WTC11 (cell line): ENCODE measurements at regions not wholly inside any gene's neighbourhood (a gene's known extent, or its start where the extent isn't known, plus 50 kb on each side); places are given as distances from the start of the nearest gene placed in this dataset.
"Not testable (repeated sequence)": the region's sequence is repeated elsewhere in the genome, so short reads cannot be mapped to it uniquely, and the experiment has no call there.

Source experiments
- ATAC-seq: fragments of 200-7000 bp; cut with Tn5 transposase; 2 replicates; pipeline ENCODE4 v1.10.0; 2021; ENCODE audit warnings: mild to moderate bottlenecking, moderate library complexity
- CTCF ChIA-PET: fragments of 300-600 bp; sonication (Branson Sonifier 250); formaldehyde crosslinking; loops from one replicate; lab custom pipeline; 2021; ENCODE audit warnings: antibody characterized with exemption; lab: Charles Lee
- POLR2A ChIA-PET: fragments of 350-600 bp; sonication (Branson Sonifier 250); formaldehyde crosslinking; loops from one replicate; lab custom pipeline; 2021; ENCODE audit warnings: antibody characterized with exemption; lab: Charles Lee
- DNase-seq: peaks from one replicate; pipeline ENCODE4 v3.0.0; 2021; ENCODE audit warnings: low spot score
- H3K27ac Mint-ChIP-seq: 2 replicates; pipeline ENCODE4 v1.8.0; 2021; ENCODE audit warnings: mixed read lengths
- H3K27me3 Mint-ChIP-seq: 2 replicates; pipeline ENCODE4 v1.8.0; 2021; ENCODE audit warnings: low read depth, mild to moderate bottlenecking, moderate library complexity, mixed read lengths
- H3K36me3 Mint-ChIP-seq: 2 replicates; pipeline ENCODE4 v1.8.0; 2021; ENCODE audit warnings: mixed read lengths
- H3K4me1 Mint-ChIP-seq: 2 replicates; pipeline ENCODE4 v1.8.0; 2022; ENCODE audit warnings: mixed read lengths
- H3K4me3 Mint-ChIP-seq: 2 replicates; pipeline ENCODE4 v1.8.0; 2021; ENCODE audit warnings: mild to moderate bottlenecking, moderate library complexity, mixed read lengths
- H3K9me3 Mint-ChIP-seq: 2 replicates; pipeline ENCODE4 v1.8.0; 2021; ENCODE audit warnings: mixed read lengths
- ELF4 ChIP-seq: sonication (generic); formaldehyde crosslinking; IDR thresholded peaks from 2 replicates; pipeline ENCODE4 v1.8.1; 2022; ENCODE audit warnings: low read depth, mild to moderate bottlenecking, moderate library complexity, missing genetic modification reagents
- ETV6 ChIP-seq: sonication (generic); formaldehyde crosslinking; IDR thresholded peaks from 2 replicates; pipeline ENCODE4 v1.8.1; 2022; ENCODE audit warnings: mild to moderate bottlenecking, missing genetic modification reagents
- MXD4 ChIP-seq: fragments of 250-450 bp; sonication (Bioruptor Pico); IDR thresholded peaks from 2 replicates; pipeline ENCODE4 v1.8.0; 2021; ENCODE audit warnings: mild to moderate bottlenecking, moderate library complexity, borderline replicate concordance
- NR1H2 ChIP-seq: sonication (generic); formaldehyde crosslinking; IDR thresholded peaks from 2 replicates; pipeline ENCODE4 v1.9.0; 2021; ENCODE audit warnings: mild to moderate bottlenecking, moderate library complexity, missing genetic modification reagents
- PRRX2 ChIP-seq: fragments of 250-450 bp; sonication (Bioruptor Pico); IDR thresholded peaks from 2 replicates; pipeline ENCODE4 v1.8.0; 2021; ENCODE audit warnings: mild to moderate bottlenecking
- SMAD3 ChIP-seq: sonication (generic); formaldehyde crosslinking; IDR thresholded peaks from 2 replicates; pipeline ENCODE4 v1.8.0; 2022; ENCODE audit warnings: missing genetic modification reagents, mild to moderate bottlenecking, borderline replicate concordance
- ZNF317 ChIP-seq: sonication (generic); formaldehyde crosslinking; IDR thresholded peaks from 2 replicates; pipeline ENCODE4 v1.8.1; 2023; ENCODE audit warnings: low read depth, mild to moderate bottlenecking, moderate library complexity, missing genetic modification reagents, borderline replicate concordance
- TF ChIP-seq, protein P1 (sequence below): sonication (generic); formaldehyde crosslinking; IDR thresholded peaks from 2 replicates; pipeline ENCODE4 v1.8.0; 2022; ENCODE audit warnings: mild to moderate bottlenecking, missing genetic modification reagents
- TF ChIP-seq, protein P2 (sequence below): sonication (generic); formaldehyde crosslinking; IDR thresholded peaks from 2 replicates; pipeline ENCODE4 v1.8.1; 2022; ENCODE audit warnings: mild to moderate bottlenecking, moderate library complexity, missing genetic modification reagents
- TF ChIP-seq, protein P3 (sequence below): sonication (generic); formaldehyde crosslinking; IDR thresholded peaks from 2 replicates; pipeline ENCODE4 v1.8.1; 2023; ENCODE audit warnings: mild to moderate bottlenecking, moderate library complexity, missing genetic modification reagents
- TF ChIP-seq, protein P4 (sequence below): fragments of 250-450 bp; sonication (Bioruptor Pico); IDR thresholded peaks from 2 replicates; pipeline ENCODE4 v2.1.2; 2022; ENCODE audit warnings: mild to moderate bottlenecking, moderate library complexity
- TF ChIP-seq, protein P5 (sequence below): sonication (generic); formaldehyde crosslinking; IDR thresholded peaks from 2 replicates; pipeline ENCODE4 v1.8.0; 2023; ENCODE audit warnings: missing genetic modification reagents, mild to moderate bottlenecking, borderline replicate concordance
- TF ChIP-seq, protein P6 (sequence below): sonication (generic); formaldehyde crosslinking; IDR thresholded peaks from 2 replicates; pipeline ENCODE4 v1.8.0; 2022; ENCODE audit warnings: mild to moderate bottlenecking, missing genetic modification reagents
- TF ChIP-seq, protein P7 (sequence below): sonication (generic); formaldehyde crosslinking; IDR thresholded peaks from 2 replicates; pipeline ENCODE4 v1.8.0; 2023; ENCODE audit warnings: missing genetic modification reagents
- TF ChIP-seq, protein P8 (sequence below): sonication (generic); formaldehyde crosslinking; IDR thresholded peaks from 2 replicates; pipeline ENCODE4 v1.8.1; 2022; ENCODE audit warnings: low read depth, missing genetic modification reagents, borderline replicate concordance

DNA sequence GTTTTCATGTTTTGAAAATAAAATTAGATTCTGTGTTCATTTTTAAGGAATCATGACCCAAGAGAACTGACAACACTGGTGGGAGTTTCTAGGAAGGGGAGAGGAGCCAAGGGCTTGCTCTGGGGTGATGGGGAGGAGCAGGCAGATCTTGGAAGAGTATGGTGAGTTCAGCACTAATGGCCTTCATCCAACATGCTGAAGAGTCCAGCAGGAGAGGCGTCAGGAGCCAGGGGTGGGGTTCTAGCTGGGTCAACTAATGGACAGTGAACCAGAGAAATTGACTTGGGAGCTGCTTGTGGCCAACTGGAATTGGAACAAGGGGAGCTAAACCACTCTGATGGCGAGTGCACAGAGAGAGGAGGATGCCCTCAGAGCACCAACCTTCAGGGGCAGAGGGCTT is 107.1 kb downstream of the MRPL14 start:
- Mint-ChIP-seq H3K9me3 (peaks cover 5% of the 10 kb centered on the region; the same call in 1 of the 2 replicates), H3K4me1 (peaks cover 10% of the 10 kb centered on the region), H3K36me3 (no peaks in the 10 kb centered on the region), H3K27ac (no peak overlapping the region), H3K27me3 (no peaks in the 10 kb centered on the region), H3K4me3 (no peak overlapping the region)
- POLR2A ChIA-PET, result no interaction called here
- DNase-seq, result no peak
- TF ChIP-seq, protein P1, sequence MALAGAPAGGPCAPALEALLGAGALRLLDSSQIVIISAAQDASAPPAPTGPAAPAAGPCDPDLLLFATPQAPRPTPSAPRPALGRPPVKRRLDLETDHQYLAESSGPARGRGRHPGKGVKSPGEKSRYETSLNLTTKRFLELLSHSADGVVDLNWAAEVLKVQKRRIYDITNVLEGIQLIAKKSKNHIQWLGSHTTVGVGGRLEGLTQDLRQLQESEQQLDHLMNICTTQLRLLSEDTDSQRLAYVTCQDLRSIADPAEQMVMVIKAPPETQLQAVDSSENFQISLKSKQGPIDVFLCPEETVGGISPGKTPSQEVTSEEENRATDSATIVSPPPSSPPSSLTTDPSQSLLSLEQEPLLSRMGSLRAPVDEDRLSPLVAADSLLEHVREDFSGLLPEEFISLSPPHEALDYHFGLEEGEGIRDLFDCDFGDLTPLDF, result no peak
- TF ChIP-seq SMAD3 (CRISPR knock-in tag), result no peak
- CTCF ChIA-PET, result interaction anchor here (0.6 to 0.8 kb wide), 2 partner anchors 9 to 61 kb away, joined by 3 to 4 read pairs; no protein-coding TSS in a partner anchor
- no peak for ATAC-seq

DNA sequence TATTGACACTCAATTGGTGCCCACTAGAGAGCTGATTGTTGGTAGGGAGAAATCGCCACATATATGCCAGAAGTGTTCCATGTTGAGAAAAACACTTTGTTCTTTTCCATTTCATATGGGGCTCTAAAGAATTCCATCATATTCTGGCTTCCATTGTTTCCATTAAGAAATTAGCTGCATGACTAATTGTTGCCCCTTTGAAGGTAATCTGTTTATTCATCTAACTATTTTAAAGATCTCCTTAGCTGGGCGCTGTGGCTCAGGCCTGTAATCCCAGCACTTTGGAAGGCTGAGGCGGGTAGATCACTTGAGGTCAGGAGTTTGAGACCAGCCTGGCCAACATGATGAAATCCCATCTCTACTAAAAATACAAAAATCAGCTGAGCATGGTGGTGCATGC is 109.9 kb downstream of the MRPL14 start:
- not testable (repeated sequence) for H3K27ac Mint-ChIP-seq

DNA sequence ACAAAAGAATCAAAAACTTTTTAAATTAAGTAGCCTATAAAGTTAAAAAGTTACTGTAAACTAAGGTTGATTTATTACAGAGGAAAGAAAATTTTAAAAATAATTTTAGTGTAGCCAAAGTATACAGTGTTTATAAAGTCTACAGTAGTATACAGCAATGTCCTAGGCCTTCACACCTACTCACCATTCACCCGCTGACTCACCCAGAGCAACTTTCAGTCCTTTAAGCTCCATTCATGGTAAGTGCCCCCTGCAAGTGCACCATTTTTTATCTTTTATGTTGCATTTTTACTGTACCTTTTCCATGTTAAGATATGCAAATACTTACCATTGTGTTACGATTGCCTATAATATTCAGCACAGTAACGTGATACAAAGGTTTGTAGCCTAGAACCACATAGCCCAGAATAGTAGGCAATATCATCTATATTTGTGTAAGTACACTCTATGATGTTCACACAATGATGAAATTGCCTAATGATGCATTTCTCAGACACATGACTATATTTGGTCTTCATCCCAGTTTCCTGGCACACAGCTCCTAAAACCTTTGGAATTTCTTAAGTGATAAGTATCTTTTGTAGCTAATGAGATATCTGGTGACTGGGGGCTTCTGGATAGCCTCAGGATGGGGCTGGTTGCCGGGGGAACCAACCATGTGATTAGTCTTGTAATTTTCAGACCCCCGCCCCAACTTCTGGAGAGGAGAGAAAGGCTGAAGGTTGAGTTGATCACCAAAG is 111.0 kb downstream of the MRPL14 start:
- no peaks in the 10 kb centered on the region for H3K36me3 Mint-ChIP-seq
- peaks cover 10% of the 10 kb centered on the region for H3K4me1 Mint-ChIP-seq
- DNase-seq, result no peak
- peaks cover 5% of the 10 kb centered on the region; the same call in 1 of the 2 replicates for H3K9me3 Mint-ChIP-seq
- no peaks in the 10 kb centered on the region for H3K27me3 Mint-ChIP-seq
- H3K27ac Mint-ChIP-seq, result no peak overlapping the region
- H3K4me3 Mint-ChIP-seq, result no peak overlapping the region
- POLR2A ChIA-PET, result no interaction called here
- ATAC-seq, result no peak
- CTCF ChIA-PET, result interaction anchor here (0.7 to 1.3 kb wide), 5 partner anchors 46 to 246 kb away, joined by 3 to 7 read pairs (median 4); partner anchors contain the start of gene VEGFA
- TF ChIP-seq, protein P1, result no peak
- TF ChIP-seq, protein P2, sequence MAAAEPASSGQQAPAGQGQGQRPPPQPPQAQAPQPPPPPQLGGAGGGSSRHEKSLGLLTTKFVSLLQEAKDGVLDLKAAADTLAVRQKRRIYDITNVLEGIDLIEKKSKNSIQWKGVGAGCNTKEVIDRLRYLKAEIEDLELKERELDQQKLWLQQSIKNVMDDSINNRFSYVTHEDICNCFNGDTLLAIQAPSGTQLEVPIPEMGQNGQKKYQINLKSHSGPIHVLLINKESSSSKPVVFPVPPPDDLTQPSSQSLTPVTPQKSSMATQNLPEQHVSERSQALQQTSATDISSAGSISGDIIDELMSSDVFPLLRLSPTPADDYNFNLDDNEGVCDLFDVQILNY (CRISPR knock-in tag), result no peak
- TF ChIP-seq, protein P3, sequence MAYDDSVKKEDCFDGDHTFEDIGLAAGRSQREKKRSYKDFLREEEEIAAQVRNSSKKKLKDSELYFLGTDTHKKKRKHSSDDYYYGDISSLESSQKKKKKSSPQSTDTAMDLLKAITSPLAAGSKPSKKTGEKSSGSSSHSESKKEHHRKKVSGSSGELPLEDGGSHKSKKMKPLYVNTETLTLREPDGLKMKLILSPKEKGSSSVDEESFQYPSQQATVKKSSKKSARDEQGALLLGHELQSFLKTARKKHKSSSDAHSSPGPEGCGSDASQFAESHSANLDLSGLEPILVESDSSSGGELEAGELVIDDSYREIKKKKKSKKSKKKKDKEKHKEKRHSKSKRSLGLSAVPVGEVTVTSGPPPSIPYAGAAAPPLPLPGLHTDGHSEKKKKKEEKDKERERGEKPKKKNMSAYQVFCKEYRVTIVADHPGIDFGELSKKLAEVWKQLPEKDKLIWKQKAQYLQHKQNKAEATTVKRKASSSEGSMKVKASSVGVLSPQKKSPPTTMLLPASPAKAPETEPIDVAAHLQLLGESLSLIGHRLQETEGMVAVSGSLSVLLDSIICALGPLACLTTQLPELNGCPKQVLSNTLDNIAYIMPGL (CRISPR knock-in tag), result no peak
- TF ChIP-seq, protein P4, sequence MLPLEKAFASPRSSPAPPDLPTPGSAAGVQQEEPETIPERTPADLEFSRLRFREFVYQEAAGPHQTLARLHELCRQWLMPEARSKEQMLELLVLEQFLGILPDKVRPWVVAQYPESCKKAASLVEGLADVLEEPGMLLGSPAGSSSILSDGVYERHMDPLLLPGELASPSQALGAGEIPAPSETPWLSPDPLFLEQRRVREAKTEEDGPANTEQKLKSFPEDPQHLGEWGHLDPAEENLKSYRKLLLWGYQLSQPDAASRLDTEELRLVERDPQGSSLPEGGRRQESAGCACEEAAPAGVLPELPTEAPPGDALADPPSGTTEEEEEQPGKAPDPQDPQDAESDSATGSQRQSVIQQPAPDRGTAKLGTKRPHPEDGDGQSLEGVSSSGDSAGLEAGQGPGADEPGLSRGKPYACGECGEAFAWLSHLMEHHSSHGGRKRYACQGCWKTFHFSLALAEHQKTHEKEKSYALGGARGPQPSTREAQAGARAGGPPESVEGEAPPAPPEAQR (CRISPR knock-in tag), result no peak
- TF ChIP-seq, protein P5, sequence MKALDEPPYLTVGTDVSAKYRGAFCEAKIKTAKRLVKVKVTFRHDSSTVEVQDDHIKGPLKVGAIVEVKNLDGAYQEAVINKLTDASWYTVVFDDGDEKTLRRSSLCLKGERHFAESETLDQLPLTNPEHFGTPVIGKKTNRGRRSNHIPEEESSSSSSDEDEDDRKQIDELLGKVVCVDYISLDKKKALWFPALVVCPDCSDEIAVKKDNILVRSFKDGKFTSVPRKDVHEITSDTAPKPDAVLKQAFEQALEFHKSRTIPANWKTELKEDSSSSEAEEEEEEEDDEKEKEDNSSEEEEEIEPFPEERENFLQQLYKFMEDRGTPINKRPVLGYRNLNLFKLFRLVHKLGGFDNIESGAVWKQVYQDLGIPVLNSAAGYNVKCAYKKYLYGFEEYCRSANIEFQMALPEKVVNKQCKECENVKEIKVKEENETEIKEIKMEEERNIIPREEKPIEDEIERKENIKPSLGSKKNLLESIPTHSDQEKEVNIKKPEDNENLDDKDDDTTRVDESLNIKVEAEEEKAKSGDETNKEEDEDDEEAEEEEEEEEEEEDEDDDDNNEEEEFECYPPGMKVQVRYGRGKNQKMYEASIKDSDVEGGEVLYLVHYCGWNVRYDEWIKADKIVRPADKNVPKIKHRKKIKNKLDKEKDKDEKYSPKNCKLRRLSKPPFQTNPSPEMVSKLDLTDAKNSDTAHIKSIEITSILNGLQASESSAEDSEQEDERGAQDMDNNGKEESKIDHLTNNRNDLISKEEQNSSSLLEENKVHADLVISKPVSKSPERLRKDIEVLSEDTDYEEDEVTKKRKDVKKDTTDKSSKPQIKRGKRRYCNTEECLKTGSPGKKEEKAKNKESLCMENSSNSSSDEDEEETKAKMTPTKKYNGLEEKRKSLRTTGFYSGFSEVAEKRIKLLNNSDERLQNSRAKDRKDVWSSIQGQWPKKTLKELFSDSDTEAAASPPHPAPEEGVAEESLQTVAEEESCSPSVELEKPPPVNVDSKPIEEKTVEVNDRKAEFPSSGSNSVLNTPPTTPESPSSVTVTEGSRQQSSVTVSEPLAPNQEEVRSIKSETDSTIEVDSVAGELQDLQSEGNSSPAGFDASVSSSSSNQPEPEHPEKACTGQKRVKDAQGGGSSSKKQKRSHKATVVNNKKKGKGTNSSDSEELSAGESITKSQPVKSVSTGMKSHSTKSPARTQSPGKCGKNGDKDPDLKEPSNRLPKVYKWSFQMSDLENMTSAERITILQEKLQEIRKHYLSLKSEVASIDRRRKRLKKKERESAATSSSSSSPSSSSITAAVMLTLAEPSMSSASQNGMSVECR (CRISPR knock-in tag), result no peak
- TF ChIP-seq, protein P6, sequence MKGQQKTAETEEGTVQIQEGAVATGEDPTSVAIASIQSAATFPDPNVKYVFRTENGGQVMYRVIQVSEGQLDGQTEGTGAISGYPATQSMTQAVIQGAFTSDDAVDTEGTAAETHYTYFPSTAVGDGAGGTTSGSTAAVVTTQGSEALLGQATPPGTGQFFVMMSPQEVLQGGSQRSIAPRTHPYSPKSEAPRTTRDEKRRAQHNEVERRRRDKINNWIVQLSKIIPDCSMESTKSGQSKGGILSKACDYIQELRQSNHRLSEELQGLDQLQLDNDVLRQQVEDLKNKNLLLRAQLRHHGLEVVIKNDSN (CRISPR knock-in tag), result no peak
- TF ChIP-seq ETV6 (no peak), ELF4 (no peak), PRRX2 (CRISPR knock-in tag) (no peak), MXD4 (CRISPR knock-in tag) (no peak), NR1H2 (CRISPR knock-in tag) (no peak)
- TF ChIP-seq, protein P7, sequence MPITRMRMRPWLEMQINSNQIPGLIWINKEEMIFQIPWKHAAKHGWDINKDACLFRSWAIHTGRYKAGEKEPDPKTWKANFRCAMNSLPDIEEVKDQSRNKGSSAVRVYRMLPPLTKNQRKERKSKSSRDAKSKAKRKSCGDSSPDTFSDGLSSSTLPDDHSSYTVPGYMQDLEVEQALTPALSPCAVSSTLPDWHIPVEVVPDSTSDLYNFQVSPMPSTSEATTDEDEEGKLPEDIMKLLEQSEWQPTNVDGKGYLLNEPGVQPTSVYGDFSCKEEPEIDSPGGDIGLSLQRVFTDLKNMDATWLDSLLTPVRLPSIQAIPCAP (CRISPR knock-in tag), result no peak
- TF ChIP-seq, protein P8, sequence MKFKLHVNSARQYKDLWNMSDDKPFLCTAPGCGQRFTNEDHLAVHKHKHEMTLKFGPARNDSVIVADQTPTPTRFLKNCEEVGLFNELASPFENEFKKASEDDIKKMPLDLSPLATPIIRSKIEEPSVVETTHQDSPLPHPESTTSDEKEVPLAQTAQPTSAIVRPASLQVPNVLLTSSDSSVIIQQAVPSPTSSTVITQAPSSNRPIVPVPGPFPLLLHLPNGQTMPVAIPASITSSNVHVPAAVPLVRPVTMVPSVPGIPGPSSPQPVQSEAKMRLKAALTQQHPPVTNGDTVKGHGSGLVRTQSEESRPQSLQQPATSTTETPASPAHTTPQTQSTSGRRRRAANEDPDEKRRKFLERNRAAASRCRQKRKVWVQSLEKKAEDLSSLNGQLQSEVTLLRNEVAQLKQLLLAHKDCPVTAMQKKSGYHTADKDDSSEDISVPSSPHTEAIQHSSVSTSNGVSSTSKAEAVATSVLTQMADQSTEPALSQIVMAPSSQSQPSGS, result no peak

More for the DNA sequence above, 109.9 kb downstream of the MRPL14 start:
- H3K9me3 Mint-ChIP-seq, H3K27me3 Mint-ChIP-seq, H3K4me3 Mint-ChIP-seq, DNase-seq, POLR2A ChIA-PET, H3K36me3 Mint-ChIP-seq, ATAC-seq: not testable (repeated sequence)
- CTCF ChIA-PET, result interaction anchor here (1.3 kb wide), 1 partner anchor 45 kb away, joined by 3 read pairs; no protein-coding TSS in a partner anchor
- peaks cover 10% of the 10 kb centered on the region for H3K4me1 Mint-ChIP-seq
- TF ChIP-seq ZNF317 (CRISPR knock-in tag), result peak; percentile 76
